Uterus (tissue), 2 donors: ENCODE measurements at regions not wholly inside any gene's neighbourhood (a gene's known extent, or its start where the extent isn't known, plus 50 kb on each side); places are given as distances from the start of the nearest gene placed in this dataset.

Experiments
- POLR2A ChIP-seq, 2 donors: fragments of 450-650 bp; IDR thresholded peaks; one replicate each; pipeline ENCODE4 v1.6.1; 2016; ENCODE audit warnings: antibody characterized with exemption in 2 of 2, mild to moderate bottlenecking in 1 of 2, moderate library complexity in 1 of 2
- TF ChIP-seq, protein P1 (sequence below), 4 experiments: fragments of 200-600 bp in 2 of 4; fragments of 450-650 bp in 2 of 4; sonication (generic) in 2 of 4; IDR thresholded peaks; one replicate each; pipeline ENCODE4 v1.5.1; 2016 to 2019; ENCODE audit warnings: antibody characterized with exemption in 4 of 4, mild to moderate bottlenecking in 2 of 4, moderate library complexity in 1 of 4

DNA sequence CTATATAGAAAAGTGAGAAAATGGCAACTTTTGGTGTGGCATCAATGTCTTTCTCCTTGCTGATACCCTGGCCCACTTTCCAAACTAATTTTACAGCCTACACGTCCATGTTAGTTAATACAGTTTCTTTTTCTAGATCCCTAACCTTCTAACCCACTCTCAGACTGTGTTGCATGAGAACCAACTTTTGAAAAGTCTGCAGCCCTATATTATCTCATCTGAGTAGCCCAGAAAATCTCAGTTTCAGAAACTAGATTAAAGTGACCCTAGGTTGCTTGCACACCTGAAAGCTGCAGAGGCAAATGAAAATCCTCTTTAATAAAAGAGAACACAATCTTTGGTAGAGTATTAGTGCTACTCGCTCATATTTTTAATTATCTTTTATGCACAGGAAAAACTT is 371.6 kb upstream of the EMCN start:
- TF ChIP-seq, protein P1, sequence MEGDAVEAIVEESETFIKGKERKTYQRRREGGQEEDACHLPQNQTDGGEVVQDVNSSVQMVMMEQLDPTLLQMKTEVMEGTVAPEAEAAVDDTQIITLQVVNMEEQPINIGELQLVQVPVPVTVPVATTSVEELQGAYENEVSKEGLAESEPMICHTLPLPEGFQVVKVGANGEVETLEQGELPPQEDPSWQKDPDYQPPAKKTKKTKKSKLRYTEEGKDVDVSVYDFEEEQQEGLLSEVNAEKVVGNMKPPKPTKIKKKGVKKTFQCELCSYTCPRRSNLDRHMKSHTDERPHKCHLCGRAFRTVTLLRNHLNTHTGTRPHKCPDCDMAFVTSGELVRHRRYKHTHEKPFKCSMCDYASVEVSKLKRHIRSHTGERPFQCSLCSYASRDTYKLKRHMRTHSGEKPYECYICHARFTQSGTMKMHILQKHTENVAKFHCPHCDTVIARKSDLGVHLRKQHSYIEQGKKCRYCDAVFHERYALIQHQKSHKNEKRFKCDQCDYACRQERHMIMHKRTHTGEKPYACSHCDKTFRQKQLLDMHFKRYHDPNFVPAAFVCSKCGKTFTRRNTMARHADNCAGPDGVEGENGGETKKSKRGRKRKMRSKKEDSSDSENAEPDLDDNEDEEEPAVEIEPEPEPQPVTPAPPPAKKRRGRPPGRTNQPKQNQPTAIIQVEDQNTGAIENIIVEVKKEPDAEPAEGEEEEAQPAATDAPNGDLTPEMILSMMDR (IDR thresholded peaks at IDR 0.05), result no peak
- TF ChIP-seq POLR2A (IDR thresholded peaks at IDR 0.05), result no peak
